A172 (cell line): ENCODE measurements at regions not wholly inside any gene's neighbourhood (a gene's known extent, or its start where the extent isn't known, plus 50 kb on each side); places are given as distances from the start of the nearest gene placed in this dataset.

Experiments used
- DNase-seq: peaks from one replicate; pipeline ENCODE4 v3.0.0-alpha.2; 2015; ENCODE audit warnings: low spot score

DNA sequence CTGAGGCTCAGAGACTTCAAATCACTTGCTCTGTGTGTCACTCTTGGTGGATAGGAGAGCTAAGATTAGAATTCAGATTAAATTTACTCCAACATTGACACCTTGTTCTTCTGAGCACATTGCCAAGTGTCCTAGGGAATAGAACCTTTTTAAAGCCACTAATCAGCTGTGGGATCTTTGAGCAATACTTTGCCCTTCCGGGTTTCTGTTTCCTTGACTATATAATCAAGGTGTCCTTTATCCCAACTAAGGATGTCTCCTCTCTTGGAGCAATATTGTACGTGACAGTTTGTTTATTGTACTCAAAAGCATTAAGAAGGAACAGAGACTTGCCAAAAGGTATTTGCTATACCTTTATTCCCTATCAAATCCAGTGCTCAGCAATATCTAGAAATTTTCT lies 170.9 kb upstream of the CADPS start:
- DNase-seq: no peak

DNA sequence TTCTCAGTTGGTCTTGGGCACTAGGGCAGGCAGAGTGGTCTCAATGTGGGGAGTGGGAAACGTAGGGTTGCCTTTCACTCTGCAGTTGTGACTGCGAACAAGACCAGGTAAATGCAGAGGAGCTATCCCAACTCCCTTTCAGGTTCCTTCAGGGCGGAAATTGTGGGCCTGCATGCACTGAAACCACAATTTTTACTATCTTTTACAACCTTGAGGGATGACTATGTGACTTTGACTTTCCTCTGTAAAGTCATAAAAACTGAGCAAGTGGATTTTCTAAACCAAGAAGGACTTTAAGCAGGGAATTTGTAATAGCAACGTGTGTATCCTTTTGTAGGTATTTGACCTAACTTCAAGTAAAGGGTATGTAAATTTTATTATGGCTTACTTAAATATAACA lies 171.4 kb upstream of the CADPS start:
- no peak for DNase-seq

DNA sequence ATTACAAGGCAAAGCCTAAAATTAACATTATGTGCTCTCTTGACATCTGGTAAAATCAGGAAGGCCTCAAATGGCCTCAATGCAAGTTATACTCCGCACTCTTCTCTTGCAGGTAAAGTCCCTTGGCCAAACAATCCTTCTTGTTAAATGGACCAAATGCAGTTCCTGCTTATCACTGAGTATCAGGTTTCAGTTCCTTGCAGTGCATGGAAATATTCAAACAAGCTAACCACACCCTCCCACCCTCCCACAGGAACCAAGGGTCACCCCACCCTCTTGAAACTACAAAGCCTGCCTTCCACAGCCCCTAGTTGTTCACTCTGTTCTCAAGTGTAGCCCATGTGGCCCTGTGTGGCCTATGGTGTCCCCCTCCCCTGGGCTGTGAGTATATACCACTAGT lies 171.9 kb upstream of the CADPS start:
- no peak for DNase-seq

DNA sequence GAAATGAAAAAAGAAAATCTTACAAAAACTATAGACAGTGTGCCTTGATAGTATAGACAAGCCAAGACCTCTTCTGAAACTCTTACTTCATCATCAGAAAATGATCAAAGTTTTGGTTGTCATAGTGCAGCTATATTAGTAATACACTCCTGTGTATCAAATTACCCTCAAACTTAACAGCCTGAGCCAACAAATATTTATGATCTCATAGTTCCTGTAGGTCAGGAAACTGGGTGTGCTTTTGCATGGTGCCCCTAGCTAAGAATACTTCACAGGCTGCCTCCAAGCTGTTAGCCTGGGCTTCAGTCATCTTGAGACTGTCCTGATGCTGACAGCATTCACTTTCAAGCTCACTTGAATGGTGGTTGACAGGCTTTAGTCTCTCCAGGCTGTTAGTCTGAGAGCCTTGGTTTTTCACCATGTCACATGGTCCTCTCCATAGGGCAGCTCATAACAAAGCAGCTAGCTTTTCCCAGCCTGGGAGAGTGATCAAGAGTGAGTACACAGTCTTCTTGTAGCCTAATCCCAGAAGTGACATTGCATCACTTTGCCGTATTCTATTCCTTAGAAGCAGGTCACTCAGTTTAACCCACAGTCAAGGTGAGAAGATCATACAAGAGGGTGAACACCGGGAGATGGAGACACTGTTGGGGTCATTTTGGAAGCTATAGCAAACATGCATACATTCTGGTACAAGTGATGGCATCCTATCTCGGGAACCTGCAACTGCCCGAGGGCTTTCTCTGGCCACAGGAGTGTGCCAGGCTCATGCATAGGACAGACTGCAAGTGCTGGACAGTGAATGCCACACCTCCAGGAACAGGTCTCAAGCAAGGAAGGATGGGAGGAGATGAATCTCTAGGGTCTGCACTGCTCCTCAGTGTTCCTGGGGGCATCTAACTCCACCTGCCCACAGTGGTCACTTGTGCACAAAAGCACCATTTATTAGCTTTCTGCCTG lies 173.4 kb upstream of the CADPS start:
- DNase-seq: no peak

DNA sequence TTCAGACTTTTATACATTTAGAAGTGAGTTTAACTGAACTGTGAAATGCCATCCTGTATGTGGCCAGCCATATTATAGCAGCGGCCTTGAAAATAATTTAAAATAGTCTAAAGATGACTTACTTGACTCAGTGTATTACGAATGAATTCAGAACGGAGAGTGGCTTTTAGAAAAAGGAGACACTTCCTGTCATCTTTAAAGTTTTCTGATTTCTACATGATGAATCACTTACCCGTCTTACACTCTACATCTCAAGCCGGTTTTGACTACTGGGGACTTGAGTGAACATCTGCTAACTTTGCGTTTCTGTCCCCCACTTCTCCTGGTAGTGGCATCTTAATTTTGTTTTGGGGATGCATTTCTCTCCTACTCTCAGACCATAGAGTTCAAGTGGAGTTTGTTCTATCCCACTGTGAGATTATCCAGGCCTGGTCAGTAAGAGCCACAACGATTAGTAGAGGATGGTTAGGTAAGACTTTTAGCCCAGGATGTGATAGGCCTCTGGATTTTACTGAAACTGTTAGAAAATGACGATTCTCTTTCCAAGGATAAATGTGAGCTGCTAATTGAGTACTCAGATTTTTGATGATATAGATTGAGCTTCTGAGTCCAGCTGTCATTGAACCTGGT lies 175.4 kb upstream of the CADPS start:
- DNase-seq: no peak

DNA sequence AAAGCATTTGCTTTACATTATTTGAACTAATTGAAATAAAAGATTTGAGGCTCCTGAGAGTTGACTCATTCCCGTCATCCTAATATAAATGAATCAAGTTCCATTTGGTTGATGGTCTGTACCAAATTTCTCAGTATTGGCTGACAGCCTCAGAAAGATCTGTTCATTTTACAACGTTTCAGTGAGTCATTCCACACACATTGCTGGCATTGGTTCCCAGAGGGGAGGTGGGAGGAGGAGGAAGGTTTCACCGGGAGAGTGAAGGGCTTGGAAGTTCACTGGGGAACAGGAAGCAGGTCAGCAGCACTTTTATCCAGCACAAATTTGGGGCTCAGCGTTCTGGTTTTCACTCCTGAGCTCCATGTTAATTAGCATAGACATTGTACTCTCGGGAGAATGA lies 176.7 kb upstream of the CADPS start:
- peak; percentile 1 for DNase-seq

DNA sequence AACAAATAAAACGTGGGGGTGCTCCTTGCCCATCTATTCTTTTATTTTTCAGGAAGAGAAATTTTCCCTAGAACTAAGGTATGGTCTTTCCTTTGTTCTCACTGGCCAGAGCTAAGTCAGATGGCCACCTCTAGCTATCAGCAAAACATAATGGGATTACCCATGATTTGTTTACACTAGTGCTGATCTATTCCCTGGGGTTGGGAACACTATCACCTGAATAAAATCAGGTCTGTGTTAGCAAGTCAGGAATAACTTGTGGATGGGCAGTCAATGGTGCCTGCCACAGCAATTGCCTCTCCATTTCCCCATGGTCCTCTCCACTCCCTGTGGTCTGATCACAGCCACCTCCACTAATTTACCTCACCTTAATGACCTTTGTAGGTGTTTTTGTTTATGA lies 181.7 kb upstream of the CADPS start:
- DNase-seq: no peak

DNA sequence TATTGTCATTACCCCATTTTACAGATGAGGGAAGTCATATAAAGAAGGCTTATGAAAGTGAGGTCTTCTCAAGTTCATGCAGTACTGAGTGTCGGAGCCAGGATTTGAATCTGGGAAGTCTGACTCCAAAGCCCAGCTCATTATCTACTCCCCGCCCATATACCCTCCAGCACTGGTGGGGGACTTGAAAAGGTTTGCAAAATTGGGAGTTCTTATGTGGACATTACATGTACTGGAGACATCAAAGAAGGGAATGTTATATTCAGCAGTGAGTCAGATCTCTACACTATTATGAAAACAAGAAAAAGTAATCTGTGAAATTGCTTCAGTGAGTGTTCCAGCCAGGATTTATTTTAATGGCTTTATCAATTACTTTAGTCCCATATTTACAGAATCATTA lies 185.2 kb upstream of the CADPS start:
- DNase-seq: no peak

DNA sequence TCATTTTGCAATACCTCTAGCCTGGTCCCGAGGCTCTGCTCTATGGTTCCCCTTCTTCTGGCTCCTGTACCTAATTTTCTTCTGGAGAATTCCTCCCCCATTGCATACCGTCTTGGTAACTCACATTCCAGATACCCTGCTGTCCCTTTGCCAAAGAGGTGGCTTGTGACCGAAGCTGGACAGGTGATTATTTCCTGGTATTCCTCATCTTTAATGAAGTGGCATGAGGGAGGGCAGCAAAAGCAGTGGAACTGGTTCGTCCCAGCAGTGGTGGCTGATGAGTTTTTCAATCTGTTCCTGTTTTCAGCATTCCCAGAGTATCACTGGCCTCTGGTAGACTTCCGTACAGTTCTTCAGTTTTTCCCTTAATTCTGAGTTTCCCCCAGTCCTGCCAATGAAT lies 186.2 kb upstream of the CADPS start:
- no peak for DNase-seq

DNA sequence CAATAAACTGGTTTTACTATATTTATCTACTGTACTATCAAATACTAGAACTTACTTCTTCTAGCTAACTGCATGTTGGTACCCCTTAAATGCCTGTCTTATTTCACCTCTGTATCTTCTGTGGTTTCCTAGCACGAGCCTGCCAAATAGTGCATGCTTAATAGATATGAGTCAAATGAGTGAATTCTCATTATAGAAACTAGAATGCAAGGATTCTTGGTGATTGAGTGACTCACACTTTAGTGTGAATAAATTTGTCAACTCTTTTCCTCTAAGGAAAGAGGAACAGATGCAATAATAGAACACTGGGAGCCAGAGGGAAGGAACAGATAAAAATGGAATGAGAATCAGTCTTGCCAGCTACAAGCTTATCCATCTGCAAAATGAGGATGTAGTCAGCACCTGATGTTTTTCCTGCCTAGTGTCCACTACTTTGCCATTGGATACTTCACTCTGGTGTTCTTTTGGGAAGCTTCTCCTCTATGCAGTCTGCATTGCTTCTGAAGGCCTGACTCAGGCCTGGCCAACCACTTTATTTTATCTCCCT lies 189.1 kb upstream of the CADPS start:
- DNase-seq: no peak

DNA sequence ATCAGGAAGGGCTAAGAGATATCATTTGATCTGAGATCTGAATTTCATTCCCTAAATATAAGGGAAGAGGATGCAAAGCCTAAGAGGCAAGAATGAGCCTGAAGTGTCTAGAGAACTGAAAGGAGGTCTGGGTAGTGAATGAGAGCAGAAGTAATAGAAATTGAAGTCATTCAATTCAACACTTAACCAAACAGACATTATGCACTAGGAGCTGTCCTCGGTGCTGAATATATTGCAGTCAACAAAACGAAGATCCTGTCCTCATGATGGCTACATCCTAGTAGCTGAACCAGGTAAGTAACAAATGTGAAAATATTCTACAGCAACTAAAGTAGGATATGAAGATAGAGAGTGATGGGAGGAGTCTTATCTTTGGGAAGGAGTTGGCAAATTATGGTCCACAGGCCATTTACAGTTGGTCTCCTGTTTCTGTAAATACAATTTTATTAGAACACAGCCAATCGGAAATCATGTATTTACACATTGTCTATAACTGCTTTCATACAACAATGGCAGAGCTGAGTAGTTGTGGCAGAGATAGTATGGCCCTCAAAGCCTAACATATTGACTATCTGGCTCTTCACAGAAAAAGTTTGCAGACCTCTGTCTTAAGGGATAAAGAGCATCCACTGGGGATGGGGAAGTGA lies 192.9 kb upstream of the CADPS start:
- peak; percentile 27 for DNase-seq

DNA sequence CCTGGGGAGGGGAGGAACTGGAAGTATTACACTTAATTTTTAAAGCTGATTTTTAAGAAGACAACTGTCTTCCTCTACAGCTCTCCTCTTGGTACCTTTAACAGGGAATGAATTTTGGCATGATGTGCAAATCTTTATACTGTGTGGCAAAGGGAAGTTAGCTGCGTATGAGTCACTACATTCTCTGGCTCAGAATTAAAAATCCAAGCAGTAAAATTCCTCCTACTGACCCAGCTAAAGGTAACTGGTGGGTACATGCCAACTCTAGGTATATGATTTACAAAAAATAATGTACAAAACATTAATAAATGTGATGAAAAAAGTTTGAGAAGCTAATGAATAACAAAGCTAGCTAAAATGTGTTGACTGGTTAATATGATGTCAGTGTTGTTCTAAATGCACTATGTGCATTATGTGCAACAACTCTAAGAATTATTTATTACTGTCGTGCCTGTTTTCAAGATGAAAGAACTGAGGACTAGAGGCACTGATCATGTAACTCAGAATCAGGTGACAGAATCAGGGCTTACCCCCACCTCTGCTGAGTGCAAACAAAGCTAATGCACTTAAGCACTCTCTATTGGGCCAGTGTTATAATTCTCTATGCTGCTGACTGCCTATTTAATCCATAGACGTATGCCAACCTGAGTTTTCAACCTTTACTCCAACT lies 194.7 kb upstream of the CADPS start:
- DNase-seq: no peak

DNA sequence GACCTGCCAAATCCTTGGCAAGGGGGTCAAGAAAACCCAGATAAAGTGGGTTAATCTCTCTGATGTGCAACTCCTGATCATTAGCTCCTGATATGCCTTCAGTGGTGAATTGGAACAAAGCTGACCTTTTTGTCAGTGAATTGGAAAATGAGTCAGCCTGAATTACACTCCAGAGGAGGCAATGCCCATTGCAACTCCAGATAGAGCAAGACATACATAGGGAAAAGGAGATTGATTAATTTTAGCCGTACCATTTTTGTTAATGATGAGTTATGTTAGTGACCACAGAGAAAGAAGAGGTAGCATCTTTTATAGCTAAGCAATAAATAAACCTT lies 195.2 kb upstream of the CADPS start:
- DNase-seq: no peak

DNA sequence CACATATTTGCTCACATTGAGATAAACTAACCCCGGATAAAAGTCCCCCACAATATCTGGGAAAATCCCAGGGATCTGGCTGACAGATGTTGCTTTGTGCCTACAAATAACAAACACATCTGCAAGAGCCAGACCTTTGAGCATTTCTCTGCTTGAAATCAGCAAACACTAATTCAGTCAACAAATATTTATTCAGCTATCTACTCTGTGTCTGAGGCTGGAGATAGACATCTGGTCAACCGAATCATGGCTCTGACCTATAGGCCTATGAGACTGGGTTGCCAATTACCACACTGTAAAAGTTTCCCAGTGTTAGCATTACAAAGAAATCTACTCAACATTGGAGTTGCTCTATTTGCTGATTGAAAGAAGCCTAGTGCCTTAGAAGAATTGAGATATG lies 201.1 kb upstream of the CADPS start:
- DNase-seq: no peak

DNA sequence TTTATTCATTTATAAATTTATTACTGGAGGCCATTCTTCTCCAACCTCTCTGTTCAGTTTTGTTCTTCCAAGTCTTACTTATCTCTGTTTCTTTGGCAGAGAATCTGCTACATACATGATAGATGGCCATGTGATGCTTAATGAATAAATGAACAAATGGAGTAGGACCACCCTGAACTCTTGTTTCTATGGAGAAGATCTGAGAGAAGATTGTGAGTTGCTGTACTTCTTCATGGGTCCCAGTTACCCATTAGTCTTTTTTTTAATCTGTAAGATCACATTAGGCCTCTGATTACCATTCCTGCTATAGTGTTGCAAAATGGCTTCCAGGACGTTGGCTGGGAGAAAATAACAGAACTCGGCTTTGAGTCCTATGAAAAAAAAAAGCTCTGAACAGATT lies 191.9 kb upstream of the SYNPR start:
- DNase-seq: no peak

DNA sequence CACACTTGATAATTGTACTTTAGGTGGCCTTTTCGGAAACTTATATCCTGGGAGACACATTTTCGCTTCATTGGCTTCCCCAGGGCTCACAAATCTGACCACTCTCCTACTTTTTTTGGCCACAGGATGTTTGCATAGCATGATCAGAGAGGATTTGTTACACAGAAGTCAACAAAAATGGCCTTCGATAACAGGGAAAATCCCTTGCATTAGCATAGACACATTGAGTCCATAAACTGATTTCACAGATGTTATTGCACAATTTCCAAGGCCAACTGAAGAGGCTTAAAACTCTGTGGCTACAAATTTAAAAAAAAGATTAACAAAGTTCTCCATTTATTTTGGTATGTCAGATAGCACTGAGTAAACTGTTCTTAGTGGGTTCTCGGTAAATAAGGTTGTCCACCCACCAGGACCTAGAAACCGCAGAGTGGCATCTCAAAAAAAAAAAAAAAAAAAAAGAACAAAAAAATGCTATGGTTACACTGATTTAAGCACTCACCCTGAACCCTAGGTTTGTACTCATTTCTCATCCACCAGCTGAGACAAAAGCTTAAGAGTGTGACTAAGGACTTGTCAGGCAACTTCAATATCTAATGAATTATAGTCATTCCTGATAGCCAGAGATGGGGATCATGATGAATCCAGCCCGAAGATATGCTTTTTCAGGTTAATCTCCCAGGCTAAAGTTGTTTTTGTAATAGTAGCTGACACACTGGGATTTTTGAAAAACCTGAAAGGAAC lies 188.9 kb upstream of the SYNPR start:
- DNase-seq: no peak

DNA sequence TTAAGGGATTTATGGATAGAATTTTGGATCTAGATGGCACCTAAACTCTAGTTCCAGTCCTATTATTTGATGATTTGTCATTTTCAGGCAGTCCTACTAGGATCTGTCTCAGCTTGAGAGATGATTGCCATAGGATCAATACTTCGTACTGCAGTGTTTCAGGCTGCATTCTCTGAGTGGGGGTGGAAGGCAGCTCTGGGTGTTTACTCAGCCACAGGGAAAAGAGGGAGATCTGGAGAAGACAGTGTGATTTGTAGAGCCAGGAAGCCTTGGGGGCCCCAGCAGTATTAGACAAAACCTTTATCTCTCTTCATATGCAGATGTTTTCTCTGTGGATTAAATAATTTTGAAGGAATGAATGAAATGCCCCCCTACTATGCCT lies 188.4 kb upstream of the SYNPR start:
- DNase-seq: no peak

DNA sequence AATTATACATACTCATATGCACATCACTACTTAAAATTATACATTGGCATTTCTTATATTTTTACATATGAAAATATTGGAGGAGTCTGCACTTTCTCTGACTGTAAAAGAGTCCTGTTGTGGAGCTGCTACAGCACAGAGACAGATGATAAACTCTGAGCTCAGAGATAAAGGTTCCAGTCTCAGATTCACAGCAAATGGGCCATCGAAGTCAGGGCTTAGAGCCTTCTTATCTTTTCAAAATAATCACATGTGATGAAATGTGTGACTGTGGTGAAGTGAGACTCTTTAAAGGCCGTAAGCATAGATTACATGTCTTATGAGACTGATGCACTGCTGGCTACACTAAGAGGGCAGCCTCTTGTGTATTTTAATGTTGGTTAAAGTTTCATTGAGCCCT lies 187.5 kb upstream of the SYNPR start:
- DNase-seq: no peak

DNA sequence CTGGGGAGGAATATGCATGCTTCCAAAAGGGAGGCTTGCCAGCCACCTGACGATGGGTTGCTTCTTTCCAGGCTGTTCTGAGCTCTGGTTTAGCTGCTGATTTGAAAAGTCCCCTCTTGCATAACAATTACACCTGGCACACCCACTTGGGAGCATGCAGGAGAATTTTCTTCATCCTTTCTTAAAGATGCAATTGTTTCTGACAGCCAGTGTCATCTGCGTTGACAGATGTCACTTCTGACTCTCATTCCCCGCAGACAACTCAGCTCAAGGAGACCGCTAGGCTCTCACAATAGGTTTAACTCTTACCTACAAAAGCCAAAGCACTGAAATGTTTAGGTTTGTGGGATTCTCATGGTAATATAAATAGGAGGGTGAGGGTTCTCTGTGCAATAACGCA lies 185.6 kb upstream of the SYNPR start:
- DNase-seq: no peak

DNA sequence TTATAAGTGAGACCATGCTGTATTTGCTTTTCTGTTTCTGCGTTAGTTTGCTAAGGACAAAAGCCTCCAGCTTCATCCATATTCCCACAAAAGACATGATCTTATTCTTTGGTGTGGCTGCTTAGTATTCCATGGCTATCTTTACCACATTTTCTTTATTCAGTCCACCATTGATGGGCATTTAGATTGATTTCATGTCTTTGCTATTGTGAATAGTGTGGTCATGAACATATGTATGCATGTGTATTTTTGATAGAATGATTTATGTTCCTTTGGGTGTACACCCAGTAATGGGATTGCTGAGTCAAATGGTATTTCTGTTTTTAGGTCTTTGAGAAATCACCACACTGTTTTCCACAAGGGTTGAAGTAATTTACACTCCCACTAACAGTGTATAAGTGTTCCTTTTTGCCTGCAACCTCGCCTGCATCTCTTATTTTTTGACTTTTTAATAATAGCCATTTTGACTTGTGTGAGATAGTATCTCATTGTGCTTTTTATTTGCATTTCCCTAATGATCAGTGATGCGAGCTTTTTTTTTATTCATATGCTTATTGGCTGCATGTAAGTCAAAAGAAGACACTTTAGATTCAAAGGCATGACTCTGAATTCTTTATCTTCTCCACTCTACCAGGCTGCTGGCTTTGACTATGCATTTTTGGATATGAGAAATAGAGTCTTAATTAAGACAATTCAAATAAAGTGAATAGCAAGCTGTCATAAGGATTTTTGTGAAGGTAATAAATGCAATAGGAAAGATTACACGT lies 183.3 kb upstream of the SYNPR start:
- DNase-seq: no peak
